Gastrocnemius medialis (tissue), 4 donors: ENCODE measurements at regions not wholly inside any gene's neighbourhood (a gene's known extent, or its start where the extent isn't known, plus 50 kb on each side); places are given as distances from the start of the nearest gene placed in this dataset.
"Not testable (repeated sequence)": the region's sequence is repeated elsewhere in the genome, so short reads cannot be mapped to it uniquely, and the experiment has no call there.

Source experiments
- ATAC-seq, 2 donors: fragments of 150-250 bp; one replicate each; pipeline ENCODE4 v1.9.1; 2016
- DNase-seq, 2 donors: peaks; one replicate each; pipeline ENCODE4 v3.0.0-alpha.2; 2019
- H3K27ac ChIP-seq, 4 donors: fragments of 200-600 bp; sonication (generic); 1 replicate in 1 of 4; 2 replicates in 3 of 4; pipeline ENCODE4 v1.5.1; 2016 to 2018; ENCODE audit warnings: mild to moderate bottlenecking in 2 of 4, moderate library complexity in 1 of 4
- H3K27me3 ChIP-seq, 3 donors: fragments of 200-600 bp; sonication (generic) in 2 of 3; 1 replicate in 1 of 3; 2 replicates in 2 of 3; pipeline versions ENCODE4 v1.5.1 to v1.6.0; 2016 to 2019; ENCODE audit warnings: mild to moderate bottlenecking in 1 of 3, moderate library complexity in 1 of 3
- H3K36me3 ChIP-seq, 2 donors: fragments of 200-600 bp; sonication (generic) in 1 of 2; one replicate each; pipeline ENCODE4 v1.5.1; 2017 to 2018
- H3K4me1 ChIP-seq, 2 donors: fragments of 200-600 bp; sonication (generic) in 1 of 2; one replicate each; pipeline ENCODE4 v1.5.1; 2016 to 2017; ENCODE audit warnings: mild to moderate bottlenecking in 2 of 2
- H3K4me3 ChIP-seq, 4 donors: fragments of 200-600 bp; sonication (generic) in 3 of 4; 1 replicate in 1 of 4; 2 replicates in 3 of 4; pipeline ENCODE4 v1.5.1; 2016 to 2019; ENCODE audit warnings: mild to moderate bottlenecking in 2 of 4
- H3K9me3 ChIP-seq, 3 donors: fragments of 200-600 bp; sonication (generic) in 2 of 3; 1 replicate in 1 of 3; 2 replicates in 2 of 3; pipeline ENCODE4 v1.5.1; 2016 to 2019
- POLR2A ChIP-seq, 2 donors: fragments of 450-650 bp; IDR thresholded peaks; one replicate each; pipeline ENCODE4 v1.6.1; 2017; ENCODE audit warnings: antibody characterized with exemption in 2 of 2, mild to moderate bottlenecking in 2 of 2, moderate library complexity in 2 of 2
- in situ Hi-C, 4 donors: fragments of 200-750 bp; cut with MboI; loops; one replicate each; pipeline versions ENCODE4 v1.15.0 to v1.8.0; 2017; ENCODE audit warnings: low sequenced_read_pairs in 4 of 4
- intact Hi-C: fragments of 100-400 bp; cut with DNase I; formaldehyde crosslinking; loops from one replicate; pipeline ENCODE4 v1.15.1; 2023; ENCODE audit warnings: low total_unique reads
- TF ChIP-seq, protein P1 (sequence below), 5 experiments: fragments of 450-650 bp in 3 of 5; fragments of 200-600 bp in 2 of 5; sonication (generic) in 2 of 5; IDR thresholded peaks in 4 of 5; conservative IDR thresholded peaks in 1 of 5; 1 replicate in 4 of 5; 2 replicates in 1 of 5; pipeline ENCODE4 v1.5.1; 2016 to 2019; ENCODE audit warnings: antibody characterized with exemption in 5 of 5, mild to moderate bottlenecking in 3 of 5, moderate library complexity in 3 of 5

DNA sequence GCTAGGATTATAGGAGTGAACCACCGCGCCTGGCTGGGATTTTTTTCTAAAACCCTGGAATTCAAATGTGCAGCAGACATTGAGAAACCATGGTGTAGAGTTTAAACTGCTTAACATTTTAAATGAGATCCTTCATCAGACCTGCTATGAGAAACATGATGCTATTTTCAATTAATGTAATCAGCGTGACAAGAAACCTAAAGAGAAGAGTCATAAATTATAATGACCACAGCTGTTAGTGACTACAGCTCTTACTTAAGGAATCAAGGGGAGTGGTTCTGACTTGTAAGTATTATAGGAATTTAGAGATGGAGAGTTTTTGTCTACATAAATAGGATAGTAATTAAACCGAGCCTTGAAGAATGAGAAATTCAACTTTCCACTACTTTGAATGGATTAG lies 170.6 kb downstream of the BARX2 start:
- in situ Hi-C loops, result no loop called here
- ATAC-seq, result no peak

DNA sequence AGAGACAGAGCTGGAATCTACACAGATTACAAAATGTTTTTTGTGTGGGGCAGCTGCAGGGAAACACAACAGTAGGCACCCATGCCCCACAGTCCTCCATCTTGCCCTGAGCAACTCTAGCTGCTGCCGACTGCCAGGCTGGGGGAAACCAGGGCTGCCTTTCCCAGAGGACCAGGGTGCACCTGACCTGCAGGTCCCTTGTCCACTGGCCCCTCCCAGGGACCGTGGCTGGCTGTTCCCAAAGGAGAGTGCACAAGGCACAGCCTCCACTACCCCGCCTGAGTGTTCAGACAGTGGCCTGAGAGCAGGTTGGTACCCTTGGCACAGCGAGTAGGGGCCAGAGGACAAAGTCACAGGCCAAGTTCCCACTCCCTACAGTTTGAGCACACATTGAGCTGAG lies 181.8 kb downstream of the BARX2 start:
- intact Hi-C loops (no loop called here), in situ Hi-C loops (no loop called here)
- DNase-seq (no peak), ATAC-seq (no peak)
- Histone ChIP-seq H3K4me3 (no peak overlapping the region), H3K27ac (no peak overlapping the region), H3K27me3 (no peaks in the 10 kb centered on the region), H3K9me3 (no peaks in the 10 kb centered on the region), H3K4me1 (no peaks in the 10 kb centered on the region), H3K36me3 (no peaks in the 10 kb centered on the region)
- TF ChIP-seq, protein P1, sequence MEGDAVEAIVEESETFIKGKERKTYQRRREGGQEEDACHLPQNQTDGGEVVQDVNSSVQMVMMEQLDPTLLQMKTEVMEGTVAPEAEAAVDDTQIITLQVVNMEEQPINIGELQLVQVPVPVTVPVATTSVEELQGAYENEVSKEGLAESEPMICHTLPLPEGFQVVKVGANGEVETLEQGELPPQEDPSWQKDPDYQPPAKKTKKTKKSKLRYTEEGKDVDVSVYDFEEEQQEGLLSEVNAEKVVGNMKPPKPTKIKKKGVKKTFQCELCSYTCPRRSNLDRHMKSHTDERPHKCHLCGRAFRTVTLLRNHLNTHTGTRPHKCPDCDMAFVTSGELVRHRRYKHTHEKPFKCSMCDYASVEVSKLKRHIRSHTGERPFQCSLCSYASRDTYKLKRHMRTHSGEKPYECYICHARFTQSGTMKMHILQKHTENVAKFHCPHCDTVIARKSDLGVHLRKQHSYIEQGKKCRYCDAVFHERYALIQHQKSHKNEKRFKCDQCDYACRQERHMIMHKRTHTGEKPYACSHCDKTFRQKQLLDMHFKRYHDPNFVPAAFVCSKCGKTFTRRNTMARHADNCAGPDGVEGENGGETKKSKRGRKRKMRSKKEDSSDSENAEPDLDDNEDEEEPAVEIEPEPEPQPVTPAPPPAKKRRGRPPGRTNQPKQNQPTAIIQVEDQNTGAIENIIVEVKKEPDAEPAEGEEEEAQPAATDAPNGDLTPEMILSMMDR (IDR thresholded peaks at IDR 0.05 in 4 of 5, conservative IDR thresholded peaks at IDR 0.05 in 1 of 5), result no peak
- no peak for TF ChIP-seq POLR2A (IDR thresholded peaks at IDR 0.05)

More for the DNA sequence above, 170.6 kb downstream of the BARX2 start:
- Histone ChIP-seq H3K36me3 (no peaks in the 10 kb centered on the region), H3K27ac (no peak overlapping the region), H3K4me3 (no peak overlapping the region), H3K9me3 (no peaks in the 10 kb centered on the region), H3K27me3 (no peaks in the 10 kb centered on the region), H3K4me1 (no peaks in the 10 kb centered on the region)
- intact Hi-C loops, result no loop called here
- DNase-seq, result no peak
- TF ChIP-seq POLR2A (IDR thresholded peaks at IDR 0.05), result no peak
- TF ChIP-seq, protein P1 (IDR thresholded peaks at IDR 0.05 in 4 of 5, conservative IDR thresholded peaks at IDR 0.05 in 1 of 5), result no peak

DNA sequence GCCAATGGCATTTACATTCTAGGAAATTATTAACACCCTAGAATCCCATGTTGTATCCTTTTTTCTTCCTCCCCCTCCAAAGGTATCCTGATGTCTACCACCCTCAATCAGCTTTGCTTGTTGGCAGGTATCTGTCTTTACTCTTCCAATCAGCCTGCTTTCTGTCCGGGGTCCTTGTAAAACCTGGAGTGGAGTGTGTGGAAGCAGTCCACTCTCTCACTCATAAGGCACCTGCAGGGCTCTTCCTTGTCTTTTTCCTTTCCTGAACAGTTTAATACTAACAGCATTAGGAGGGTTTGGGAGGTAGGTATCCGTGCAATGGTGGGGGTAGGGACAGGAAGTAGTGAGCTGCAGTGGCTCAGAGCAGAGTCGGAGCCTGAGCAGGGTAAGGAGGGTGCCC lies 193.4 kb downstream of the BARX2 start:
- Histone ChIP-seq H3K9me3 (no peaks in the 10 kb centered on the region), H3K36me3 (no peaks in the 10 kb centered on the region), H3K4me3 (no peak overlapping the region), H3K4me1 (no peaks in the 10 kb centered on the region), H3K27ac (no peak overlapping the region), H3K27me3 (no peaks in the 10 kb centered on the region)
- TF ChIP-seq, protein P1 (IDR thresholded peaks at IDR 0.05 in 4 of 5, conservative IDR thresholded peaks at IDR 0.05 in 1 of 5), result no peak
- no peak for TF ChIP-seq POLR2A (IDR thresholded peaks at IDR 0.05)
- in situ Hi-C loops (no loop called here), intact Hi-C loops (no loop called here)
- ATAC-seq, result no peak
- DNase-seq, result no peak

DNA sequence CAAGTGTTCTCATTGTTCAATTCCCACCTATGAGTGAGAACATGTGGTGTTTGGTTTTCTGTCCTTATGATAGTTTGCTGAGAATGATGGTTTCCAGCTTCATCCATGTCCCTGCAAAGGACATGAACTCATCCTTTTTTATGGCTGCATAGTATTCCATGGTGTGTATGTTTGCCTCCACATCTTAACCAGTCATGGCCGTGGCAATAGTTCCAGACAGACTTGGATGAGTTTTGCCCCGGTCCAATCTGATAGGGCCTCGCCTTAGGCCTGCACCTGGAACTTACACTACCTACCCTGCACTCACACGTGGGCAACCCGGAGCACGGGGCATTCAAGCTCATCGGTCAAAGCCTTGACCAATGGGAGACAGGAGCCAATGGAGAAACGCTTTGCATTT lies 197.0 kb downstream of the BARX2 start:
- in situ Hi-C loops, H3K27ac ChIP-seq, H3K4me3 ChIP-seq, intact Hi-C loops, H3K9me3 ChIP-seq, ATAC-seq, H3K36me3 ChIP-seq, H3K4me1 ChIP-seq, DNase-seq, H3K27me3 ChIP-seq: not testable (repeated sequence)

DNA sequence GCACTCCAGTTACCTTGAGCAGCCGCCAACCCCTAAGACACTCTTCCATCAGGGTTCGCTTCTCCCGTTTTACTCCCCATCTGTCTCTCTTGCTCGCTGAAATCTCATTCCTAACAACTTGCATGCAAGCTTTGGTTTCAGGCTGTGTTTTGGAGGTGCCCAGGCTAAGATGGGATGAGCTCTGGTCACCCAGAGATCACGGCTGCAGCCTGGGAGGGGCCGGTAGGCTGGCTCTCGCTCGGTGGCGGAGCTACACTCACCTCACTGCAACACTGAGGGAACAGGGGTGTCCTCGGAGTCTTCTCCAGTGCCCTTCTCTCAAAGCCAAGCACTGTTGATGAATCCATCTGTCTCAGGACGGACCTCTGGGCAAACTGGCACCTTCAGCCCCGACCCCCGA lies 197.5 kb downstream of the BARX2 start:
- H3K36me3 ChIP-seq, result no peaks in the 10 kb centered on the region
- intact Hi-C loops, result no loop called here
- ATAC-seq, result no peak

More for the DNA sequence above, 197.5 kb downstream of the BARX2 start:
- Histone ChIP-seq H3K27me3 (no peaks in the 10 kb centered on the region), H3K4me3 (no peak overlapping the region), H3K27ac (no peak overlapping the region), H3K9me3 (no peaks in the 10 kb centered on the region), H3K4me1 (no peaks in the 10 kb centered on the region)
- no peak for DNase-seq
- in situ Hi-C loops, result no loop called here
- TF ChIP-seq POLR2A (IDR thresholded peaks at IDR 0.05), result no peak
- TF ChIP-seq, protein P1 (IDR thresholded peaks at IDR 0.05 in 4 of 5, conservative IDR thresholded peaks at IDR 0.05 in 1 of 5), result no peak
